Activated naive CD4-positive, alpha-beta T cell treated with anti-CD3 and anti-CD28 coated beads, Interleukin-2, amount 50 U/mL, for 72 hours (primary cell): ENCODE measurements at regions not wholly inside any gene's neighbourhood (a gene's known extent, or its start where the extent isn't known, plus 50 kb on each side); places are given as distances from the start of the nearest gene placed in this dataset.

Source experiments
- ATAC-seq, 2 donors: fragments of 150-1000 bp; cut with Tn5 transposase; 2 replicates each; pipeline ENCODE4 v1.10.0; 2021; ENCODE audit warnings: mild to moderate bottlenecking in 2 of 2, moderate library complexity in 2 of 2
- DNase-seq, 2 donors: peaks; one replicate each; pipeline ENCODE4 v3.0.0; 2021 to 2022; ENCODE audit warnings: low spot score in 2 of 2
- H3K27ac Mint-ChIP-seq, 2 donors: one replicate each; pipeline ENCODE4 v1.8.0; 2022; ENCODE audit warnings: mild to moderate bottlenecking in 2 of 2, mixed read lengths in 2 of 2
- H3K36me3 Mint-ChIP-seq, 2 donors: one replicate each; pipeline ENCODE4 v1.8.0; 2022; ENCODE audit warnings: mixed read lengths in 2 of 2
- H3K9me3 Mint-ChIP-seq, 2 donors: one replicate each; pipeline ENCODE4 v1.8.0; 2022; ENCODE audit warnings: mixed read lengths in 2 of 2

DNA sequence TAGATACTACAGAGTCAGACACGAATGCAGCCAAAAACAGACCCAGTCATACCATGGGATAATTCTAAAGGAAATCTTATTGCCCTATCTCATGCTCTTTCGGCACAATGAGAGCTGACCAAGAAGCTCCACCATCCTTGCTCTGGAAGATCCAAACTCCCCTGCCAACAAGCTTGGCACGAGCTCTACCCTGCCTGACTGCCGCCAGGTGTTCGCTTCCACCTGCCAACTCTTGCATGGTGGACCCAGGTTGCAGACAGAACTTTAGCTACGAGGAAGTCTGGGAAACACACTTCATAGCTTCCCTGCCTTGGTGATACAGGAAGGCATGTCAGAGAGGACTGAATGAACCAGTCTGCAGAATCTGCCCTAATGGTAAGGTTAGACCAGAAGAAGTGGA, 355.0 kb downstream of the DRD1 start:
- Mint-ChIP-seq H3K9me3 (peaks cover 3 to 4% of the 10 kb centered on the region in 2 donors), H3K27ac (no peak overlapping the region), H3K36me3 (no peaks in the 10 kb centered on the region)
- DNase-seq (no peak), ATAC-seq (no peak)

- no peaks in the 10 kb centered on the region for H3K36me3 Mint-ChIP-seq
- ATAC-seq (no peak), DNase-seq (no peak)
- H3K9me3 Mint-ChIP-seq = peaks cover 3 to 4% of the 10 kb centered on the region in 2 donors
- H3K27ac Mint-ChIP-seq = no peak overlapping the region
Measured at GRCh38 chr5:175082866-175083590, 358.6 kb downstream of the MSX2 start.

GRCh38 chr5:175082346-175082745, 358.0 kb downstream of the MSX2 start:
- ATAC-seq (no peak), DNase-seq (no peak)
- peaks cover 3 to 4% of the 10 kb centered on the region in 2 donors for H3K9me3 Mint-ChIP-seq
- no peaks in the 10 kb centered on the region for H3K36me3 Mint-ChIP-seq
- H3K27ac Mint-ChIP-seq = no peak overlapping the region

DNA sequence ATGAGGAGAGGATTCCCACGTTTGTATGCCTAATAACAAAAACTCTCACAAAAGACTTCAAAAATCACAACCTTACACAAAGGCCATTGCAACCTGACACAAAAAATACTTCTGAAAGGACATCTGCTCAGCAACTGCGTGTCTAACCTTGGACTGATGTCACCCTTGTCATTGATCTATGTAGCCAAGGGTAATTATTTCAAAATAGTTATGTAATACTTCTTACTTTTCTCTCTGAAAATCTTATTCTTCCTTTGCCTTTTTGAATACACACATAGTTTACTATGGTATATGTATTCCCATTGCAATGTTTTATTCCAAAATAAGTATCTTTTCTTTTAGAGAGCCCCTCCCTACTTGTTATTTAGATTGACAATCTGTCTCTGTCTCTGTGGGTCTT, 355.3 kb downstream of the MSX2 start:
- DNase-seq = no peak
- ATAC-seq = no peak
- no peaks in the 10 kb centered on the region for H3K36me3 Mint-ChIP-seq
- no peaks in the 10 kb centered on the region for H3K9me3 Mint-ChIP-seq
- H3K27ac Mint-ChIP-seq = no peak overlapping the region

GRCh38 chr5:175070283-175070682, 345.9 kb downstream of the MSX2 start:
- no peaks in the 10 kb centered on the region for H3K36me3 Mint-ChIP-seq
- H3K27ac Mint-ChIP-seq = no peak overlapping the region
- no peak for DNase-seq

GRCh38 chr5:175060257-175060656, 335.9 kb downstream of the MSX2 start:
- ATAC-seq (no peak), DNase-seq (no peak)
- no peak overlapping the region for H3K27ac Mint-ChIP-seq
- no peaks in the 10 kb centered on the region for H3K36me3 Mint-ChIP-seq
- no peaks in the 10 kb centered on the region for H3K9me3 Mint-ChIP-seq

More at GRCh38 chr5:175070283-175070682, 345.9 kb downstream of the MSX2 start:
- no peak for ATAC-seq
- H3K9me3 Mint-ChIP-seq = peaks cover 0 to 3% of the 10 kb centered on the region in 2 donors

DNA sequence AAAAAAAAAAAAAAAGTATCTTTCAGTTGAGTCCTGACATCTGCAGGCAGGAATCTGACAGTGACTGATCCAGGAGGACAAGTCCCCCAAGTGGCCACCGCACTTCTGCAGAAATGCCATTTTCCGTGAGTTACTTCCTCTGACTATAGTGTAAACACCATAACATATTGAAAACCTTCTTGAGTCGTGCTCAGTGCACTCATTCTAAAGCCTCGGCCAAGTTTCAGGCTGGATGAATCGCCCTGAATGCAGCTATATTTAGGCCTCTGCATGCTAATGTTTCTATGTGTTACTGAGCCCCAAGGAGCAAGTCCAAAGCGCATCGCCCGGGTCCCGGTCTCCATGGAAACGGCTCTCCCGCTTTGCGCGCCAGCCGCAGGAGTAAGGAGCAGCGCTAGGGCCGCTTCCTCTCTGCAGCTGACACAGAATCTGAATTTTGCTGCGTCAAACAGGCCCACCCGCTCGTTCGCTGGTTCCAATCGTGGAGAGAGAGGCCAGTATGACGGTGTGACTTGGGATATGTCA, 335.4 kb downstream of the MSX2 start:
- no peaks in the 10 kb centered on the region for H3K9me3 Mint-ChIP-seq
- no peak for DNase-seq
- no peak overlapping the region for H3K27ac Mint-ChIP-seq
- ATAC-seq = no peak
- H3K36me3 Mint-ChIP-seq = no peaks in the 10 kb centered on the region

DNA sequence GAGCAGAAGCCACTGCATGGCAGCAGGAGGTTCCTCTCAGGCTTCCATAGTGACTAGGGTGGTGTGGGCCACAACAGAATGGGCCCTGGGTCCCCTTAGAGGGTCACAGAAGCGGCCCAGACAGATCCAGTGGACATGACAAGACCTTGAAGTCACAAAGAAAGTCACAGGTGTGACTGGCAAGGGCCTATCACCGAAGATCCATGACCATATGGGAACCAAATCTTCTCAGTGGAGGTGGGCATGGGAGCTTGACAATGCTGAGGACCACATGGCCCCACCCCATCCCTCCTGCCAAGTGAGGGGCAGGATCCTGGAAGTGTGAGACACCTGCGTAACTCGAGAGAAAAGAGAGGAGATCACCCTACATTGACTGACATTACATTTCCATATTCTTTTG, 332.4 kb downstream of the MSX2 start:
- no peaks in the 10 kb centered on the region for H3K9me3 Mint-ChIP-seq
- H3K27ac Mint-ChIP-seq = no peak overlapping the region
- DNase-seq (no peak), ATAC-seq (no peak)
- H3K36me3 Mint-ChIP-seq = no peaks in the 10 kb centered on the region

GRCh38 chr5:175054243-175054642, 329.9 kb downstream of the MSX2 start:
- DNase-seq = no peak
- no peaks in the 10 kb centered on the region for H3K36me3 Mint-ChIP-seq
- no peak for ATAC-seq
- no peaks in the 10 kb centered on the region for H3K9me3 Mint-ChIP-seq
- no peak overlapping the region for H3K27ac Mint-ChIP-seq

DNA sequence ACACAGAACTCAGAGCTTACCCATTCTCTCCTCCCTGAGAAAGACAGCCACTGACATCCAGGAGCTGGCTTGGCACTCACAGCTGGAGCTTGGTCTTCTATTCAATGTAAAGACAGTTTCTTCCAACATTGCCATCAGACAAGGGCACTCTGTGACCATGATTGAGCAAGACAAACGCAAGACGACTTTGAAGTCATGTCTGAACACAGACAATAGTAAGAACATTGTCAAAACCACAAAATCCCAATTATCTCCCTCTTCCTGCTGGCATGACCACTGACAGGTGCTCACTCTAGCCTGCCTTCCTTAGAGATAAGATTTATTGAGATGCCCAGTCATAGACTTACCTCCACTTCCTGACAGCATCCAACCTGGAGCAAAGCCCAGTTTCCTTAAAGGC, 328.0 kb downstream of the MSX2 start:
- no peaks in the 10 kb centered on the region for H3K36me3 Mint-ChIP-seq
- peaks cover 0 to 3% of the 10 kb centered on the region in 2 donors for H3K9me3 Mint-ChIP-seq
- no peak for DNase-seq
- H3K27ac Mint-ChIP-seq = no peak overlapping the region
- ATAC-seq = no peak

- Mint-ChIP-seq H3K27ac (no peak overlapping the region), H3K36me3 (no peaks in the 10 kb centered on the region), H3K9me3 (peaks cover 3 to 7% of the 10 kb centered on the region in 2 donors)
- DNase-seq = no peak
- ATAC-seq = no peak
Measured at GRCh38 chr5:175047048-175047447, 322.7 kb downstream of the MSX2 start.

DNA sequence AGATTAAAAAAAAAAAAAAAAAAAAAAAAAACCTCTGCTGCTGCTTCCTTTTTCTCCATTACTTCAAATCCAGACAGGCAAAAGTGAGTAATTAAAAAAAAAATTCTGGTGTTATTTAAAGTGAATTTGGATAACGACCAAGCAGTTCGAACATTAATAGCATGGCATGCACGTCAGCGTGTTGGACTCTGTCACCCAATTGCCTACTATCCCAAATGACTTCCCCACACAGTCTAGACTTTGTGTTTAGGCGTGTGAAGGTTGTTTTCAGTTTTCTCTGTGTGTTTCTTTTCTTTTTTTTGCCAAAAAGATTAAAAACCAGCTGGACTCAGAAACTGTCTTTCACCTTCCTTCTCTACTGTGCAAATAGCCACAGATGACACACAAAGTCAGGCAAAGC, 321.4 kb downstream of the MSX2 start:
- Mint-ChIP-seq H3K27ac (no peak overlapping the region), H3K36me3 (no peaks in the 10 kb centered on the region), H3K9me3 (peaks cover 3 to 7% of the 10 kb centered on the region in 2 donors)
- DNase-seq = no peak
- no peak for ATAC-seq

DNA sequence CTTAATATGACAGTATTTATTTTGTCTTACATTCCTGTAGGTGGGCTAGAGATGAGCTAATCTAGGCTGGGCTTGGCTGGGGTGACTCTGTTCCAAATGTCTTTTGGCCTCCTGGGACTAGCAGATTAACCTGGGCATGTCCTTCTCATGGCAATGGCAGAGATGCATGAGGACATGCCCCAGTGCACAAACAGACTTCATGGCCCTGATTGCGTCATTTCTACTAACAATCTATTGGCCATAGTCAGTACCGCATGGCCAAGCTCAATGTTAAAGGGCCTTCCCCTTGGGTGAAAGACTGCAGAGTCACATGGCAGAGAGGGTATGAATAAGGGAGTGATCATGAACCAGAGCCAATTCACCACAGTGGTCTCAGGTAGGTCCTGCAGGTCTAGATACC, 313.4 kb downstream of the MSX2 start:
- H3K9me3 Mint-ChIP-seq = peaks cover 4 to 5% of the 10 kb centered on the region in 2 donors
- no peak for ATAC-seq
- no peak overlapping the region for H3K27ac Mint-ChIP-seq
- no peaks in the 10 kb centered on the region for H3K36me3 Mint-ChIP-seq
- DNase-seq = no peak

DNA sequence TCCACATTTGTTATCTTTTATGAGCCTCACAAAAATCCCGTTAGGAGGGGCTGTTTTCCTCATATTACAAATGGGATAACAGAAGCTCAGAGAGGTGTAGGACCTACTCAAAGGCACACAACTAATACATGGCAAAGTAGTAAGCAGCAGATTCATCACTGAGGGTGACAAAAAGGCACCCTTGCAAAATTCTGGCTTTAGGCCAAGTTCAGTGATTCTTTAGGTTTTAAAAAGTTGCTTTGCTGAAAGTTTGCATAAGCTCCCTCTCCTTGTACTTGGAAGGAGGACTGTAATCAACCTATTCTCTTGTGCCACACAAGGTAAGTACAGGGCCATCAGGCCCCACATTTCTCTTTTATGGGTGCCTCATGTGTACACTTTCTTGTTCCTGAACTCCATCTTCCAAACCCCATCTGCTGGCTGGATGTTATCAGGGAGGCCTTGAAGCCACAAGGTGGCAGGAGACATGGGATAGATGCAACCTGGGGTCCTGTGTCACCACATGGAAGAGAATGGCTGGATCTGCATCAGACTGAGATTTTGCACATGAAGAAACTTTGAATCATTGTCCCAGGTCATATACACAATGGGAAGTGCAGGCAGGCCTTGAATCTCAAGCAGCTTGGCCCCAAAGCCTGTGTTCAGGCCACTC, 311.6 kb downstream of the MSX2 start:
- no peak overlapping the region for H3K27ac Mint-ChIP-seq
- no peaks in the 10 kb centered on the region for H3K36me3 Mint-ChIP-seq
- ATAC-seq = no peak
- peaks cover 4 to 5% of the 10 kb centered on the region in 2 donors for H3K9me3 Mint-ChIP-seq
- no peak for DNase-seq

GRCh38 chr5:175034924-175035323, 310.5 kb downstream of the MSX2 start:
- H3K9me3 Mint-ChIP-seq = peaks cover 0 to 5% of the 10 kb centered on the region in 2 donors
- DNase-seq (no peak), ATAC-seq (no peak)
- no peak overlapping the region for H3K27ac Mint-ChIP-seq
- H3K36me3 Mint-ChIP-seq = no peaks in the 10 kb centered on the region

- ATAC-seq (no peak), DNase-seq (no peak)
- H3K27ac Mint-ChIP-seq = no peak overlapping the region
- no peaks in the 10 kb centered on the region for H3K36me3 Mint-ChIP-seq
- H3K9me3 Mint-ChIP-seq = peaks cover 0 to 5% of the 10 kb centered on the region in 2 donors
Measured at GRCh38 chr5:175032741-175033151, 308.4 kb downstream of the MSX2 start.

DNA sequence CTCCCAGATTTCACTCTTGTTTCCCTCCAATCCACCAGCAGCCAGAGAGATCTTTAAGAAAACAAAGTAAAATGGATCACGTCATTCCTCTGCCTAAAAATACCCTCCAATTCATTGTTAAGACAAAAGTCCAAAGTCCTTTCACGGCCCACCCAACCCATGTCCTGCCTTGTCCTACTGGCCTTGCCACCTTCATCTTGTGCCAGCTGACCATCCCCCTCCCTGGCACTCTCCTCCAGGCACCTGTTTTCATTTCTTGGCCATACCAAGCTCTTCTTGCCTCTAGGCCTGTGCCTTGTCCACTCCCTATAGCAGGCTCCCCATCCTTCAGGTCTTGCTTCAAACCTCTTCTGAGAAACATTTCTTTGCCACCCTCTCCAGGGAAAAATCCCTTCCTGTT, 307.6 kb downstream of the MSX2 start:
- Mint-ChIP-seq H3K36me3 (no peaks in the 10 kb centered on the region), H3K9me3 (peaks cover 0 to 5% of the 10 kb centered on the region in 2 donors), H3K27ac (peak overlapping the region in 1 of 2 donors; percentile 65)
- ATAC-seq (no peak), DNase-seq (no peak)

DNA sequence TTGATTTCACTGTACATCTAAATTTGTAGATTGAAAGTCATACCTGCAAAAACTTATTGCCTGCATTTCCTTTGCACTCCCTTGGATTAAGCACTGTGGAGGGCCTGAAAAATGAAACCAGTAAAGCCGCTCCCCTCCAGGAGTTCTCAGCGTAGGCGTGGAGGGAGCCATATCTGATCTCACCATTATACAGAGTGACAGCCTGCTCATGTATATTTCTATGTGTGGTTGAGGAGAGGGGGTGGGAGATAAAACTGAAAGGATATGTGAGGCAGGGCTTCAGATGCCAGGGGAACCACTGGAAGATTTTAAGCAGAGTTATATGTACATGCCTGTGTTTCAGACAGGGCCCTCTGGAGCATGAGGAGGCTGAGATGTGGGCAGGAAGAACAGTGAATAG, 303.0 kb downstream of the MSX2 start:
- H3K36me3 Mint-ChIP-seq = peaks cover 5 to 6% of the 10 kb centered on the region in 2 donors
- H3K9me3 Mint-ChIP-seq = peaks cover 0 to 9% of the 10 kb centered on the region in 2 donors
- no peak overlapping the region for H3K27ac Mint-ChIP-seq
- ATAC-seq (no peak), DNase-seq (no peak)
